ENCODE measurements at regions not wholly inside any gene's neighbourhood (a gene's known extent, or its start where the extent isn't known, plus 50 kb on each side); places are given as distances from the start of the nearest gene placed in this dataset.

GRCh38 chr2:18423636-18424035, 136.8 kb downstream of the RDH14 start:
- Histone ChIP-seq H3K9me3 (ENCODE audit: control insufficient read depth, insufficient read depth, low read length) (no peaks in the 10 kb centered on the region), H3K9ac (ENCODE audit: low read depth, low read length) (no peak overlapping the region), H3K4me3 (ENCODE audit: low read depth, low read length) (no peak overlapping the region), H3K27ac (ENCODE audit: low read depth, low read length) (no peak overlapping the region), H3K27me3 (ENCODE audit: control insufficient read depth, insufficient read depth, low read length) (no peaks in the 10 kb centered on the region), H3K36me3 (ENCODE audit: control insufficient read depth, insufficient read depth, low read length) (no peaks in the 10 kb centered on the region), H3K4me1 (ENCODE audit: control insufficient read depth, insufficient read depth, low read length) (no peaks in the 10 kb centered on the region)

GRCh38 chr2:18422432-18423165, 137.9 kb downstream of the RDH14 start:
- Histone ChIP-seq H3K27me3 (ENCODE audit: control insufficient read depth, insufficient read depth, low read length) (no peaks in the 10 kb centered on the region), H3K4me1 (ENCODE audit: control insufficient read depth, insufficient read depth, low read length) (no peaks in the 10 kb centered on the region), H3K4me3 (ENCODE audit: low read depth, low read length) (no peak overlapping the region), H3K27ac (ENCODE audit: low read depth, low read length) (no peak overlapping the region), H3K9ac (ENCODE audit: low read depth, low read length) (no peak overlapping the region), H3K36me3 (ENCODE audit: control insufficient read depth, insufficient read depth, low read length) (no peaks in the 10 kb centered on the region), H3K9me3 (ENCODE audit: control insufficient read depth, insufficient read depth, low read length) (no peaks in the 10 kb centered on the region)

- Histone ChIP-seq H3K36me3 (ENCODE audit: control insufficient read depth, insufficient read depth, low read length) (no peaks in the 10 kb centered on the region), H3K9ac (ENCODE audit: low read depth, low read length) (no peak overlapping the region), H3K27ac (ENCODE audit: low read depth, low read length) (peak overlapping the region; percentile 27), H3K4me3 (ENCODE audit: low read depth, low read length) (no peak overlapping the region), H3K9me3 (ENCODE audit: control insufficient read depth, insufficient read depth, low read length) (no peaks in the 10 kb centered on the region), H3K27me3 (ENCODE audit: control insufficient read depth, insufficient read depth, low read length) (no peaks in the 10 kb centered on the region), H3K4me1 (ENCODE audit: control insufficient read depth, insufficient read depth, low read length) (no peaks in the 10 kb centered on the region; the same call in 1 of the 2 replicates)
Observed at GRCh38 chr2:18413676-18414396, 146.6 kb downstream of the RDH14 start.

GRCh38 chr2:18412980-18413675, 147.3 kb downstream of the RDH14 start:
- Histone ChIP-seq H3K27me3 (ENCODE audit: control insufficient read depth, insufficient read depth, low read length) (no peaks in the 10 kb centered on the region), H3K36me3 (ENCODE audit: control insufficient read depth, insufficient read depth, low read length) (no peaks in the 10 kb centered on the region), H3K9me3 (ENCODE audit: control insufficient read depth, insufficient read depth, low read length) (no peaks in the 10 kb centered on the region), H3K4me3 (ENCODE audit: low read depth, low read length) (no peak overlapping the region), H3K27ac (ENCODE audit: low read depth, low read length) (peak overlapping the region; percentile 27), H3K4me1 (ENCODE audit: control insufficient read depth, insufficient read depth, low read length) (no peaks in the 10 kb centered on the region; the same call in 1 of the 2 replicates), H3K9ac (ENCODE audit: low read depth, low read length) (no peak overlapping the region)

- H3K36me3 ChIP-seq (ENCODE audit: control insufficient read depth, insufficient read depth, low read length), result no peaks in the 10 kb centered on the region
- no peak overlapping the region for H3K4me3 ChIP-seq (ENCODE audit: low read depth, low read length)
- H3K4me1 ChIP-seq (ENCODE audit: control insufficient read depth, insufficient read depth, low read length), result no peaks in the 10 kb centered on the region; the same call in 1 of the 2 replicates
- no peak overlapping the region for H3K9ac ChIP-seq (ENCODE audit: low read depth, low read length)
- H3K9me3 ChIP-seq (ENCODE audit: control insufficient read depth, insufficient read depth, low read length), result no peaks in the 10 kb centered on the region
- no peak overlapping the region for H3K27ac ChIP-seq (ENCODE audit: low read depth, low read length)
- no peaks in the 10 kb centered on the region for H3K27me3 ChIP-seq (ENCODE audit: control insufficient read depth, insufficient read depth, low read length)
Observed at GRCh38 chr2:18411626-18412025, 148.8 kb downstream of the RDH14 start.

- Histone ChIP-seq H3K9ac (ENCODE audit: low read depth, low read length) (no peak overlapping the region), H3K27me3 (ENCODE audit: control insufficient read depth, insufficient read depth, low read length) (no peaks in the 10 kb centered on the region), H3K27ac (ENCODE audit: low read depth, low read length) (no peak overlapping the region), H3K9me3 (ENCODE audit: control insufficient read depth, insufficient read depth, low read length) (no peaks in the 10 kb centered on the region), H3K36me3 (ENCODE audit: control insufficient read depth, insufficient read depth, low read length) (no peaks in the 10 kb centered on the region), H3K4me3 (ENCODE audit: low read depth, low read length) (no peak overlapping the region), H3K4me1 (ENCODE audit: control insufficient read depth, insufficient read depth, low read length) (no peaks in the 10 kb centered on the region; the same call in 1 of the 2 replicates)
Observed at GRCh38 chr2:18410543-18410942, 149.9 kb downstream of the RDH14 start.

GRCh38 chr2:18408638-18409037, 151.8 kb downstream of the RDH14 start:
- no peak overlapping the region for H3K9ac ChIP-seq (ENCODE audit: low read depth, low read length)
- H3K27ac ChIP-seq (ENCODE audit: low read depth, low read length), result no peak overlapping the region
- H3K36me3 ChIP-seq (ENCODE audit: control insufficient read depth, insufficient read depth, low read length), result no peaks in the 10 kb centered on the region
- H3K9me3 ChIP-seq (ENCODE audit: control insufficient read depth, insufficient read depth, low read length), result no peaks in the 10 kb centered on the region
- peaks cover 7% of the 10 kb centered on the region; the same call in 1 of the 2 replicates for H3K4me1 ChIP-seq (ENCODE audit: control insufficient read depth, insufficient read depth, low read length)
- H3K27me3 ChIP-seq (ENCODE audit: control insufficient read depth, insufficient read depth, low read length), result no peaks in the 10 kb centered on the region
- H3K4me3 ChIP-seq (ENCODE audit: low read depth, low read length), result no peak overlapping the region

- H3K4me3 ChIP-seq (ENCODE audit: low read depth, low read length), result no peak overlapping the region
- H3K27ac ChIP-seq (ENCODE audit: low read depth, low read length), result no peak overlapping the region
- H3K4me1 ChIP-seq (ENCODE audit: control insufficient read depth, insufficient read depth, low read length), result peaks cover 7% of the 10 kb centered on the region; the same call in 1 of the 2 replicates
Observed at GRCh38 chr2:18406219-18406618, 154.2 kb downstream of the RDH14 start.

GRCh38 chr2:18404708-18405107, 155.7 kb downstream of the RDH14 start:
- Histone ChIP-seq H3K9ac (ENCODE audit: low read depth, low read length) (no peak overlapping the region), H3K27ac (ENCODE audit: low read depth, low read length) (no peak overlapping the region), H3K4me1 (ENCODE audit: control insufficient read depth, insufficient read depth, low read length) (peaks cover 7% of the 10 kb centered on the region; the same call in 1 of the 2 replicates), H3K36me3 (ENCODE audit: control insufficient read depth, insufficient read depth, low read length) (no peaks in the 10 kb centered on the region), H3K4me3 (ENCODE audit: low read depth, low read length) (no peak overlapping the region), H3K9me3 (ENCODE audit: control insufficient read depth, insufficient read depth, low read length) (no peaks in the 10 kb centered on the region), H3K27me3 (ENCODE audit: control insufficient read depth, insufficient read depth, low read length) (no peaks in the 10 kb centered on the region)

More at GRCh38 chr2:18406219-18406618, 154.2 kb downstream of the RDH14 start:
- no peaks in the 10 kb centered on the region for H3K27me3 ChIP-seq (ENCODE audit: control insufficient read depth, insufficient read depth, low read length)
- H3K9me3 ChIP-seq (ENCODE audit: control insufficient read depth, insufficient read depth, low read length), result no peaks in the 10 kb centered on the region
- no peak overlapping the region for H3K9ac ChIP-seq (ENCODE audit: low read depth, low read length)
- H3K36me3 ChIP-seq (ENCODE audit: control insufficient read depth, insufficient read depth, low read length), result no peaks in the 10 kb centered on the region

GRCh38 chr2:18403921-18404522, 156.4 kb downstream of the RDH14 start:
- Histone ChIP-seq H3K9ac (ENCODE audit: low read depth, low read length) (no peak overlapping the region), H3K27me3 (ENCODE audit: control insufficient read depth, insufficient read depth, low read length) (no peaks in the 10 kb centered on the region), H3K36me3 (ENCODE audit: control insufficient read depth, insufficient read depth, low read length) (no peaks in the 10 kb centered on the region), H3K4me3 (ENCODE audit: low read depth, low read length) (no peak overlapping the region), H3K4me1 (ENCODE audit: control insufficient read depth, insufficient read depth, low read length) (peaks cover 7% of the 10 kb centered on the region; the same call in 1 of the 2 replicates), H3K27ac (ENCODE audit: low read depth, low read length) (no peak overlapping the region), H3K9me3 (ENCODE audit: control insufficient read depth, insufficient read depth, low read length) (no peaks in the 10 kb centered on the region)

All from HUES48 (cell line).